IPS DF 4.7 (cell line): ENCODE measurements at regions not wholly inside any gene's neighbourhood (a gene's known extent, or its start where the extent isn't known, plus 50 kb on each side); places are given as distances from the start of the nearest gene placed in this dataset.
"Not testable (repeated sequence)": the region's sequence is repeated elsewhere in the genome, so short reads cannot be mapped to it uniquely, and the experiment has no call there.

ENCODE experiments used
- DNase-seq: peaks from one replicate; pipeline ENCODE4 v3.0.0-alpha.2; 2013; ENCODE audit warnings: low spot score; ENCODE audit errors: extremely low read depth

- DNase-seq: no peak
Observed at GRCh38 chr17:53765609-53766008, 57.1 kb upstream of the KIF2B start.

DNA sequence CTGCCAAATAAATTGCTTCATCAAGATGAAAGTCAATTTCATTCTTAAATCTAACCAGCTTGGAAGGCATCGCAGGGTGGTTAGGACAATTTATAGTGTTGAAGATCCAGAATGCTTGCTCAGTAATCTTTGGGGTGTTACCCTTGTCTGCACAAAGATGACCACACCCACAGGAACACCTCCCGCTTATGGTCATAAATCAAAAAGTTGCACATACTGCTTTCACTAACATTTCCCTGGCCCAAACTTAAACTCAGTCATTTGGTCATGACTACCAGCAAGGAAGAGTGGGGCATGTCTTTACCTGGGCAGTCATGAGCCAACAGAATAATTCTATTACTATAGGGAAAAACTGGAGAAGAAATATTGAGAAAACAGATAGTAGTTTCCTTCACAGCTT is 57.6 kb upstream of the KIF2B start:
- DNase-seq: no peak

GRCh38 chr17:53757559-53757958 is 65.2 kb upstream of the KIF2B start:
- DNase-seq: no peak

GRCh38 chr17:53757116-53757515 is 65.6 kb upstream of the KIF2B start:
- not testable (repeated sequence) for DNase-seq

- DNase-seq: no peak
Observed at GRCh38 chr17:53749178-53749577, 73.5 kb upstream of the KIF2B start.

- DNase-seq: not testable (repeated sequence)
Observed at GRCh38 chr17:53748159-53748820, 74.4 kb upstream of the KIF2B start.

DNA sequence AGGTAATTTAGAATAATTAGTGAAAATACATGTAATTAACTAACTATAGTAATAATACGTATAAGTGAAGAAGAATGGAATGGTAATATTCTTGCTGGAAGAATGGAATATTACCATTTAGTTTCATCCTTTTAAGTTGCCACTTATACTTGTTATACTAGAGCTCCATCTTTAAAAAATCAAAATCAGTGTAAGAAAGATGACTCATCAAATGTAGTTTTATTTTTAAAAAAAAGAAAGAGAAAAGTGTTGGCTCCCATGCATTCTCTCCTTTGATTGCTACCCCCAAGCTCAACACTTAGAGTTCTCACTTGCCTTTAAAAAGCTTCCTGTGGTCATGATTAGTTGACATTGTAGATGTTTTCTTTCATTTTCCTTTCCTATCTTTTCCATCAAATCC is 82.4 kb upstream of the KIF2B start:
- DNase-seq: no peak

DNA sequence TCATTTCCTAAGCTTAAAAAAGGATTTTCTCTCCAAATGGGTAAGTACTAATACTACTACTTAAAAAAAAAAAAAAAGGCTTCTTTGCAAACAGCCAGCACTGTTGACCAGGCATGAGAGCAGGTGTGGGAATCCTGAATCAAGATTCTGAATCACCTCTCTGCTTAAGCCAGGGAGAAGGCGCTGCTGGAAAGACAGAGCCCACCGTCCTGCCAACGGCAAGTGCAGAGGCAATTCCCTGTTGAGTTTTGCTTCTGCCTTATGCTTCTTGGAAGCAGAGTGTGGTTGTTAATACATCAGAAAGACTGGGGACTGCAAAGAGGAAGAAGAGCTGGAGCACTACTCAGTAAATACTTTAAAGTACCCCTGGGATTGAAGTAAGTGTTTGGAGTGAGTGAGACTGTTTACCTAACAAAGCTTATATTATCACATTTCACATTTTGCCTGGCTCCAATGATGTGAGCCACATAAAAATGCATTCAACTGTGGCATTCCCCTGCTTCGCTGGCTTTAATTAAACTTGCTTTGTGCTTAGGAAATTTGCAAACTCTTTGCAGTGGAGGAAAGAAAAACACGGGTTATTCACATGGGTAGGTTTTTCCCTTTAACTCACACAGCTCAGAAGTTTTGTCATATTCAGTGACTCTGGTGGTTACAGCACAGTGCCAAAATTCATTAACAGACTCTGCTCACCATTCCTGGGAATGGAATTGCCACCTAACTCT is 86.0 kb upstream of the KIF2B start:
- no peak for DNase-seq

DNA sequence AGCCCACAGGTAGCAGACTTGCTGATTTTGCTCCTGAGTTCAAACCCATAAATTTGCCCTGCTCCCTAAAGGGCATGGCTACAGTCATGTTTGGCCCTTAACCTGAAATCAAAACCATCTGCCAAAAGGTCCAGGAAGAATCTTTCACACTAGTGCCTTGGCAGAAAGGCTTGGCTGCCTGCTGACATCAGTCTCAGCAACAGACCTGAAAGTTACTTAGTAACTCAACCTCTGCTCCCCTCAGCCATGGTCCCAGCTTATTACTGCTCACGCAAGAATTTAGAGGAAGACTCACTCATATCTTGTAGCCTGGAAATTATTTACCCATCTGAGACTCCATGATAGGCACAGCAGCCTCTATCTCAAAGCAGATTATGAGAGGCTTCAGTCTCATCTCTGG is 98.0 kb upstream of the KIF2B start:
- no peak for DNase-seq

DNA sequence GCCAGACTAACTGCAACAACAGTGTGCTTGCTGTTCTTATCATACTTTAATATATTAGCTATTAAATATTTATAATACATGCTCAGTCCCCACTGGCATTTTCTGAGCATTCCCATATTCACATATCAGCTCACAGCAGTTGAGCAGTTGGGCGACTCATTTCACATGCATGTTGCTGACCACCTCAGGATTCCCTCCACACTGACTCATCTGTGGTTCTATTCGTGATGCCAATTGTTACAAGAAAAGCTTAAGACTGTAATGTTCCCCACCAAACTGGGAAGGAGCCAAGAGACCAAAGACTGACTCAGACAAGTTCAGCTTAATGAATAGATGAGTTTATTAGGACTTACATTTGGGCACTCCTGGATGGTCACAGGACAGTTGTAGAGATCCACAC is 100.3 kb upstream of the KIF2B start:
- no peak for DNase-seq

GRCh38 chr17:53721101-53721500 is 101.6 kb upstream of the KIF2B start:
- DNase-seq: no peak

- DNase-seq: no peak
Observed at GRCh38 chr17:53719229-53719628, 103.5 kb upstream of the KIF2B start.

DNA sequence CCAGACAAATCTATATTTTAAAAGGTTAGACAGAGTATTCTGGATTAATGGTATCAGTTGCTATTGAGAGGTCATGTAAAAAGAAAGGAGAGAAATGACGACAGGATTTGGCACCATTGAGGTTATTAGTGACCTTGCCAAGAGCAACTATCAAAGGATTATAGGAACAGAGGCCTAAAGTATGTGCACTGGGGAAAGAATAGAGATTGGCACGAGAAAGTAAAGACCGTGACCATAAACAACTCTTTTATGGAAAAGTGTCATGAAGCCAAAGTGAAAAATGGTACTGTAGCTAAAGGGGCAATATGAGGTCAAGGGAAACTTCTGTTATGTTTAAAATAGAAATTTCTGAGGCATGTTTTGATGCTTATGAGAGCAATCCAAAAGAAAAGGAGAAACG is 115.2 kb upstream of the KIF2B start:
- no peak for DNase-seq

DNA sequence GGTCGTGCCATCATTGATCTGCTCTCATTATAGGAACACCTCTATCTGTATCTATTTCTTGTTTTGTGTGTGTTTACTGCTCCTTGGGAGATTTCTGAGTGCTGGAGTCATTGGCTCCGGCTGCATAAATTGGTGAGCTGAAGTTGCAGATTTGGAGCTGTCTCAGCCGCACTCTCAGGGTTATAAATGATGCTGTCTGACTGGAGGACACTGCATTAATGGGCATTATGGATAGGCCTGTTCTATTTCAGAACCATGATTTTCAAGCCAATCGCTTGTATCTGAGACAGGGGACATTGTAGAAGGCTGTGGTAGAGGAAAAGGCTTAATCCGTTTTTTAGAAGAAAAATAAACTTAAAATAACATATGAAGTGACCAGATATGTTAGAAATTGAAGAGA is 126.4 kb upstream of the KIF2B start:
- DNase-seq: no peak

- DNase-seq: no peak
Observed at GRCh38 chr17:53687324-53687723, 135.4 kb upstream of the KIF2B start.

DNA sequence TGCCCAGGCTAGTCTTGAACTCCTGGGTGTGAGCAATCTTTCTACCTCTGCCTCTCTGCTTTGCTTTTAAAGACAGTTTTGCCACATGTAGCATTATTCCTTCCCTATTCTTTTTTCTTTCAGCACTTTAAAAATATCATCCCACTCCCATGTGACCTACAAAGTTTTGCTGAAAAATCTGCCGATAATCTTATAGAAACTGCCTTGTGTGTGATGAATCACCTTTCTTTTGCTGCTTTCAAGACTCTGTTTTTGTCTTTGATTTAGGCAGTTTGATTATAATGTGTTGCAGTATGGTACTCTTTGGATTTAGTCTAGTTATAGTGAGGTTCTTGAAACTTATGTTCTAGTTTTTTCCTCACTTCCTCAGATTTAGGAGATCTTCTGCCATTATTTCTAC is 142.0 kb upstream of the KIF2B start:
- no peak for DNase-seq

DNA sequence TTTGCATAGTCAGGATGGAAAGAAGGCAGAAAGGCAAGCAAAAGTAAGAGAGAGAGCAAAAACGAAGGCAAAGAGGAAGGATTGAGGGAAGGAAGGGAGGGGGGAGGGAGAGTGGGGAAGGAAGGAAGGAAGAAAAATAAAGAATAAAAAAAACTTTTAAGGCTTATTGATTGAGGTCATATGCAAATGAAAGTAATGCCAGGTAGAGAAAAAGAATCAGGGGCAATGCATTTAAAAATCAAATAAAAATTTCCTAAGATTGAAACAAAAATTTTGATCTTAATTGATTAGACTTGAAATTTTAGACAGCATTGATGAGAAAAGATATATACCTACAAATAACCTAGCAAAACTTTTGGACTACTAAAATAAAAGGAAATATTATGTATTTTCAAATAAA is 153.9 kb upstream of the KIF2B start:
- no peak for DNase-seq

DNA sequence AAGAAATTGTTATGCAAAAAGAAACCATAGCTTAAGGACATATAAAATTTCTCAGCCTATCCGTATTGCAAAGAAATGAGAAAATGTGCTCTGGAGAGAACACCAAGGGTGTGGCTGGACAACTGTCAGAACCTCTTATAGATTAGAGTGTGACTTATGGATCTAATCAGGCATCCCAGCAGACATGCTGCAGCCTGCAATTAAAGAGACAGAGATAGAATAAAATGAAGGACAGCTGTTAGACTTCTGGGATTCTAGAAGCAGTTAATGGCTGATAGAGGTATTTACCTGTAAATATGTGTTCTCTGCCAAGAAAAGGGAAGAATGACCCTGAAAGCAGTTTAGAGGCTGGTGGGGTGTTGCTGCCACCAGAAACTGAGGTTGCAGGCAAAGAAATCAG is 160.1 kb upstream of the KIF2B start:
- no peak for DNase-seq

GRCh38 chr17:53659181-53659580 is 163.5 kb upstream of the KIF2B start:
- DNase-seq: no peak

GRCh38 chr17:53655591-53655990 is 167.1 kb upstream of the KIF2B start:
- DNase-seq: no peak

DNA sequence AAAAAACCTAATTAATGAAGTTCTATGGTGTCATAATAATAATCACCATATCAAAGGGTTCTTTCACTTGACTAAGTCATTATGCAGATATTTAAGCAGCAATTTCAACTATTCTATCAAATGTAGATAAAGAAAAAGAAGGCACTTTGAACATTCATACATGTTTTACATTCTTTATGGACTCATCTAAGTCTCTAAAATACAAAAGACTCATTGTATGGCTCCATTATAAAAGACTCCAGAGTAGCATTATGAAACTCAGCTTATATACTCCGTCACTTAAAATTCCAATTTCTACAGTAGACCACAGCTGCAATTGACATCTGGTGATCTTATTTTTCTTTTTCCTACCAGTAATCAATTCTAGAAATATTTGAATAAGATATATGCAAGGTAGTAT is 173.5 kb upstream of the KIF2B start:
- no peak for DNase-seq

DNA sequence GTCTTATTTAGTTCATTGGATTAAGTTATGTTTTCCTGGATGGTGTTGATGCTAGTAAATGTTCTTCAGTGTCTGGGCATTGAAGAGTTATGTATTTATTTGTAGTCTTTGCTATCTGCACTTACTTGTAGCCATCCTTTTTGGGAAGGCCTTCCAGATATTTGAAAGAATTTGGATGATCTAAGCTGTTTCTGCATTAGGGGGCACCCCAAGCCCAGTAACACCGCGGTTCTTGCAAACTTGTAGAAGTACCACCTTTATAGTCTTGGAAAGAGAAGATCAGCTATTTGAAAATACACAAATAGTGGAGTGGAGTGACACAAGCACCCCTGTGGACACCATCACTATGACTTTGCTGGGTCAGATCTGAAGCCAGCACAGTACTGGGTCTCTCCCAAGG is 175.9 kb upstream of the KIF2B start:
- no peak for DNase-seq

- DNase-seq: no peak
Observed at GRCh38 chr17:53640808-53641207, 181.9 kb upstream of the KIF2B start.
